Smooth muscle cell (in vitro differentiated cells): ENCODE measurements at regions not wholly inside any gene's neighbourhood (a gene's known extent, or its start where the extent isn't known, plus 50 kb on each side); places are given as distances from the start of the nearest gene placed in this dataset.

Experiments used
- DNase-seq: peaks from one replicate; lab custom pipeline; 2025; ENCODE audit not compliant: unreplicated experiment; lab: John Stamatoyannopoulos, UW
- H2AFZ ChIP-seq: fragments of 200-600 bp; sonication (generic); 2 replicates; pipeline ENCODE4 v1.6.0; 2016; ENCODE audit warnings: antibody characterized with exemption, low read depth, mild to moderate bottlenecking
- H3F3A ChIP-seq: fragments of 200-600 bp; sonication (generic); 2 replicates; pipeline ENCODE4 v1.6.0; 2017; ENCODE audit warnings: antibody characterized with exemption, low read depth
- H3K27ac ChIP-seq: fragments of 200-600 bp; sonication (generic); 2 replicates; pipeline ENCODE4 v1.5.1; 2016; ENCODE audit warnings: low read depth, mild to moderate bottlenecking
- H3K27me3 ChIP-seq: fragments of 200-600 bp; sonication (generic); 2 replicates; pipeline ENCODE4 v1.6.1; 2016; ENCODE audit warnings: low read depth, mild to moderate bottlenecking
- H3K36me3 ChIP-seq: fragments of 200-600 bp; sonication (generic); 2 replicates; pipeline ENCODE4 v1.5.1; 2016; ENCODE audit warnings: low read depth
- H3K4me1 ChIP-seq: fragments of 200-600 bp; sonication (generic); 2 replicates; pipeline ENCODE4 v1.5.1; 2016; ENCODE audit warnings: low read depth
- H3K4me2 ChIP-seq: fragments of 200-600 bp; sonication (generic); 2 replicates; pipeline ENCODE4 v1.6.0; 2016; ENCODE audit warnings: mild to moderate bottlenecking
- H3K4me3 ChIP-seq: fragments of 200-600 bp; sonication (generic); 2 replicates; pipeline ENCODE4 v1.5.1; 2016; ENCODE audit warnings: mild to moderate bottlenecking
- H3K79me2 ChIP-seq: fragments of 200-600 bp; sonication (generic); 2 replicates; pipeline ENCODE4 v1.6.0; 2016; ENCODE audit warnings: low read depth, mild to moderate bottlenecking
- H3K9ac ChIP-seq: fragments of 200-600 bp; sonication (generic); 2 replicates; pipeline ENCODE4 v1.6.0; 2016; ENCODE audit warnings: low read depth
- H3K9me3 ChIP-seq: fragments of 200-600 bp; sonication (generic); replicated peaks from 2 replicates; pipeline ENCODE4 v1.5.1; 2016; ENCODE audit warnings: low read depth
- H4K20me1 ChIP-seq: fragments of 200-600 bp; sonication (generic); 2 replicates; pipeline ENCODE4 v1.6.0; 2016; ENCODE audit warnings: low read depth
- CTCF ChIP-seq: fragments of 200-600 bp; sonication (generic); IDR thresholded peaks from 2 replicates; pipeline ENCODE4 v1.5.1; 2017; ENCODE audit warnings: borderline replicate concordance, mild to moderate bottlenecking, antibody characterized with exemption; ENCODE audit not compliant: insufficient read depth, poor library complexity, severe bottlenecking
- WGBS: methylation state at CpG from one replicate; pipeline ENCODE4 v1.1.7; 2016; ENCODE audit warnings: low lambda C conversion rate; 5-methylcytosine and 5-hydroxymethylcytosine counted together

GRCh38 chr1:5239911-5240310, 585.5 kb downstream of the AJAP1 start:
- Histone ChIP-seq H3K79me2 (no peaks in the 10 kb centered on the region), H3K4me3 (no peak overlapping the region), H3K4me2 (no peak overlapping the region), H3K9me3 (no peaks in the 10 kb centered on the region), H4K20me1 (no peaks in the 10 kb centered on the region), H2AFZ (no peak overlapping the region), H3K36me3 (no peaks in the 10 kb centered on the region), H3K27me3 (no peaks in the 10 kb centered on the region), H3K27ac (no peak overlapping the region), H3K9ac (no peak overlapping the region), H3K4me1 (no peaks in the 10 kb centered on the region), H3F3A (no peaks in the 10 kb centered on the region)
- 89% methylated on average over 5 of the region's 5 CpGs for WGBS
- no peak for DNase-seq
- TF ChIP-seq CTCF, result no peak

- 83% methylated on average over 19 of the region's 19 CpGs for WGBS
- H3F3A ChIP-seq, result no peaks in the 10 kb centered on the region
- no peak overlapping the region for H3K4me3 ChIP-seq
- no peak overlapping the region for H3K9ac ChIP-seq
- H3K27me3 ChIP-seq, result no peaks in the 10 kb centered on the region
- TF ChIP-seq CTCF, result no peak
- no peak overlapping the region for H3K4me2 ChIP-seq
- no peak for DNase-seq
- H4K20me1 ChIP-seq, result no peaks in the 10 kb centered on the region
- H2AFZ ChIP-seq, result no peak overlapping the region
- H3K36me3 ChIP-seq, result no peaks in the 10 kb centered on the region
- H3K4me1 ChIP-seq, result no peaks in the 10 kb centered on the region
- no peaks in the 10 kb centered on the region for H3K79me2 ChIP-seq
- no peak overlapping the region for H3K27ac ChIP-seq
- H3K9me3 ChIP-seq, result no peaks in the 10 kb centered on the region
Observed at GRCh38 chr1:5238351-5239130, 584.1 kb downstream of the AJAP1 start.

GRCh38 chr1:5235355-5235899, 581.0 kb downstream of the AJAP1 start:
- no peak overlapping the region for H2AFZ ChIP-seq
- no peaks in the 10 kb centered on the region for H3F3A ChIP-seq
- H3K4me2 ChIP-seq, result no peak overlapping the region
- no peaks in the 10 kb centered on the region for H3K9me3 ChIP-seq
- no peak overlapping the region for H3K9ac ChIP-seq
- H3K36me3 ChIP-seq, result no peaks in the 10 kb centered on the region
- H3K79me2 ChIP-seq, result no peaks in the 10 kb centered on the region
- WGBS, result 77% methylated on average over 6 of the region's 6 CpGs
- no peaks in the 10 kb centered on the region for H3K27me3 ChIP-seq
- no peaks in the 10 kb centered on the region for H4K20me1 ChIP-seq
- no peaks in the 10 kb centered on the region for H3K4me1 ChIP-seq
- no peak overlapping the region for H3K27ac ChIP-seq
- TF ChIP-seq CTCF, result no peak
- DNase-seq, result no peak
- no peak overlapping the region for H3K4me3 ChIP-seq

GRCh38 chr1:5232537-5232936, 578.1 kb downstream of the AJAP1 start:
- WGBS, result 93% methylated on average over 1 of the region's 1 CpG
- no peak overlapping the region for H3K27ac ChIP-seq
- no peaks in the 10 kb centered on the region for H3K27me3 ChIP-seq
- no peak overlapping the region for H3K9ac ChIP-seq
- TF ChIP-seq CTCF, result no peak
- no peaks in the 10 kb centered on the region for H4K20me1 ChIP-seq
- no peaks in the 10 kb centered on the region for H3F3A ChIP-seq
- H3K9me3 ChIP-seq, result no peaks in the 10 kb centered on the region
- no peak for DNase-seq
- no peak overlapping the region for H3K4me3 ChIP-seq
- no peaks in the 10 kb centered on the region for H3K36me3 ChIP-seq
- no peak overlapping the region for H3K4me2 ChIP-seq
- H3K4me1 ChIP-seq, result no peaks in the 10 kb centered on the region
- H2AFZ ChIP-seq, result no peak overlapping the region
- no peaks in the 10 kb centered on the region for H3K79me2 ChIP-seq
